ENCODE measurements at regions not wholly inside any gene's neighbourhood (a gene's known extent, or its start where the extent isn't known, plus 50 kb on each side); places are given as distances from the start of the nearest gene placed in this dataset.

DNA sequence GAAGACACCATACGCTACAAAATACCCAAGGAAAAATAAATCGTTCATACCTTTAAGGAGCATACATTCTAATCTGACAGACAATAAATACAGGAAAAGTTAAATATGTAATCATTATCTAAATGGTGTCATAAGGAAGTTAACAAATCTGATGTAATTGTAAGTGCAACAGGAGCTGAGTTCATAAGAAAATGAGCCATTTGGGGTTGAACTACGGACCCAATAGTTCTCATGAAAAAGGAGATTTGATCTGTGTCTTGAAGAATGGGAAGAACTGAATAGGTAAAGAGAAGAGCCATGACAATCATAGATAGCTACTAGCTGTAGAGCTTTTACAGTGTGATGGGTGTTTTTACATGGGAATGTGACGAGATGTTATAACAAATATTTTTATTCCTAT, 175.6 kb downstream of the ANKRD50 start:
- ChIA-PET CTCF (no interaction called here), POLR2A (no interaction called here)
- TF ChIP-seq, protein P1, sequence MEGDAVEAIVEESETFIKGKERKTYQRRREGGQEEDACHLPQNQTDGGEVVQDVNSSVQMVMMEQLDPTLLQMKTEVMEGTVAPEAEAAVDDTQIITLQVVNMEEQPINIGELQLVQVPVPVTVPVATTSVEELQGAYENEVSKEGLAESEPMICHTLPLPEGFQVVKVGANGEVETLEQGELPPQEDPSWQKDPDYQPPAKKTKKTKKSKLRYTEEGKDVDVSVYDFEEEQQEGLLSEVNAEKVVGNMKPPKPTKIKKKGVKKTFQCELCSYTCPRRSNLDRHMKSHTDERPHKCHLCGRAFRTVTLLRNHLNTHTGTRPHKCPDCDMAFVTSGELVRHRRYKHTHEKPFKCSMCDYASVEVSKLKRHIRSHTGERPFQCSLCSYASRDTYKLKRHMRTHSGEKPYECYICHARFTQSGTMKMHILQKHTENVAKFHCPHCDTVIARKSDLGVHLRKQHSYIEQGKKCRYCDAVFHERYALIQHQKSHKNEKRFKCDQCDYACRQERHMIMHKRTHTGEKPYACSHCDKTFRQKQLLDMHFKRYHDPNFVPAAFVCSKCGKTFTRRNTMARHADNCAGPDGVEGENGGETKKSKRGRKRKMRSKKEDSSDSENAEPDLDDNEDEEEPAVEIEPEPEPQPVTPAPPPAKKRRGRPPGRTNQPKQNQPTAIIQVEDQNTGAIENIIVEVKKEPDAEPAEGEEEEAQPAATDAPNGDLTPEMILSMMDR (IDR thresholded peaks at IDR 0.05; ENCODE audit: insufficient read depth, low read length, missing control alignments): no peak
- no peak overlapping the region for H3K4me3 ChIP-seq (ENCODE audit: low read depth, low read length)
- DNase-seq (ENCODE audit: low read depth, low spot score): no peak

DNA sequence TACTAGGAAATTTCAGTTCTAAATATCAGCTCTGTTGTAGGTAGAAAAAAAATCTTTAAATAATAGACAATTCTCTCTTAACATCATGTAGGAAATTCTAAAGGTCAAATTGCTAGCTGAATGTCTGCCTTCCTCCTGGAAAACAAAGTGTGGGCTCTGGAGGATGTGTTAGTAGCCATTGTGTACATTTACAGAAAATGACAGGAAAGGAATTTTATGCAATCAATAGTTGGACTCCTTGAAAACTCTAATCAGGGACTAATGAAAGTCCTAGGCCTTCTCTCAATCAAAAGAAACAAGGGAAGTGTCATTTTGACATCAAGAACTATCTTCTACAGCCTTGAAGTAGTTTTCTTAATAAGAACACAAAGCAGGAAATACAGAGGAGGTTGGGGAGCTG, 174.6 kb downstream of the ANKRD50 start:
- no peak overlapping the region for H3K4me3 ChIP-seq (ENCODE audit: low read depth, low read length)
- ChIA-PET POLR2A (no interaction called here), CTCF (interaction anchor here (1.2 kb wide), 1 partner anchor 11 kb away, joined by 3 read pairs; no protein-coding TSS in a partner anchor)
- TF ChIP-seq, protein P1 (IDR thresholded peaks at IDR 0.05; ENCODE audit: insufficient read depth, low read length, missing control alignments): no peak
- no peak for DNase-seq (ENCODE audit: low read depth, low spot score)

DNA sequence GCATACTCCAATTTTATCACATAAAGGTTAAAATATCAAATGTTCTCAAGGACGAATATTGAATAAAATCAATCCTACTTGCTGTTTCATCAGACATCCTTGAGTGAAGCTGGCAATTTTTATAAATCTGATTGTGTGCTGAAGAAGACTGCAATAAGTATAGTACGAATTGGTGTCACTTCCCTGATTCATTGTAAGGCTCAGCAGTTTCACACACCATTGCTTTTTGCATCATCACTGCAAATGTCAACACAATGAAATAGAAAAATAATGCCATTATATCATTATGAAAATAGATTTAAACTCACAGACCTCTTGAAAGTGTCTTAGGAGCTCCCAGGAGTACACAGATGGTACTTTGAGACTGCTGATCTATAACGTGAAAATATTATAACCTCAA, 172.5 kb downstream of the ANKRD50 start:
- TF ChIP-seq, protein P1 (IDR thresholded peaks at IDR 0.05; ENCODE audit: insufficient read depth, low read length, missing control alignments): no peak
- ChIA-PET POLR2A (no interaction called here), CTCF (no interaction called here)
- DNase-seq (ENCODE audit: low read depth, low spot score): no peak
- no peak overlapping the region for H3K4me3 ChIP-seq (ENCODE audit: low read depth, low read length)

DNA sequence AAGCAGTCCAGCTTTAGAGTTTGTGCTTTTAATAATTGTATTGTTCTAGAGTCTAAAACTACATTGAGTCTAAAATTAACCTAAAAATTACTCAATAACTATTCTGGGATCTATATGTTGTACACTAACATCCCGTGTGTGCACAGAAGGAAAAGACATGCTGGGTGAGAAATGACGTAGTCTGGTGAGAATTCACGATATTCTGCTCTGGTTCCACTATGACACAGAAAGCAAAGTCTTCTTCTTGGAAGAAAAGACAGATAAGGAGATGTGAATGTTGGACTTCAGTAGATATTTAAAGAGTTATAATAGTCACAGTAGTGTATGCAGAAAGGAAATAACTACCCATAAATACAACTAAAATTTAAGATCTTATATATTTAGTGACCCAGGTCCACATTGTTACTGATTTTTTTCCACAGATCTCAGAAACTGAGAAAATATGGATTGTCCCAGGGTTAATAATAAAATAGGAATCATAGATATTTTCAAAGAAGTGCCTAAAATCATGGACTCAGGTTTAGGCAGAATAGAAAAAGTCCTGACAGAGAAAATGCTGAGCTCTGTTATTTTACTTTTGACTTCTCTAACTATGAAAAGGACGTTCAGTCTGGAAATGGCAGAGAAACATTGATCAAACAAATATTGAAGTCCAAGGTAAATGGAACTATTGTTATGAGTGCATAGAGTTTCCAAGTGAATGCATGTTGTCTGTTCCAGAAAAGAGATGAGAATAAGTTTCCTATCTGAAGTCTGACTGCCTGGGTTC, 170.7 kb downstream of the ANKRD50 start:
- TF ChIP-seq, protein P1 (IDR thresholded peaks at IDR 0.05; ENCODE audit: insufficient read depth, low read length, missing control alignments): no peak
- no peak overlapping the region for H3K4me3 ChIP-seq (ENCODE audit: low read depth, low read length)
- ChIA-PET POLR2A (no interaction called here), CTCF (interaction anchor here (0.9 kb wide), 1 partner anchor 10 kb away, joined by 3 read pairs; no protein-coding TSS in a partner anchor)
- DNase-seq (ENCODE audit: low read depth, low spot score): no peak

DNA sequence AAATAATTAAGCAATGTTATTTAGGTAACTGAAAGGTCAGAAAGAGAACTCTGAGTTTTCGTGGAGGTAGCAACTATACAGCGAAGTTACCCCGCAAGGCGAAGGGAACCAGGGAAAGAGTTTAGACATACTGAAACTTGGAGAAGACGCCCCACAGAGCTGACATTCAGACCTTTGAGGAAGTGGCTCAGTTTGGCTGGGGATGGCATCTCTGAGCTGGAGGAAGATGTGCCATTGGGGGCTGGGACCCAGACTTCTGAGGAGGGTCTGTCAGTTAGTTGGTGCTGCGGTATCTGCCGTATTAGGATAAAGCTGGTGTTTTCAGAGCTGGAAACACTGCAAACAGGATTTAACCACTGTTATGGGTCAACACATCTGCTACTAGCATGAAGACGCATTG, 156.6 kb downstream of the ANKRD50 start:
- TF ChIP-seq, protein P1 (IDR thresholded peaks at IDR 0.05; ENCODE audit: insufficient read depth, low read length, missing control alignments): no peak
- POLR2A ChIA-PET: no interaction called here
- CTCF ChIA-PET: no interaction called here
- no peak overlapping the region for H3K4me3 ChIP-seq (ENCODE audit: low read depth, low read length)
- no peak for DNase-seq (ENCODE audit: low read depth, low spot score)

DNA sequence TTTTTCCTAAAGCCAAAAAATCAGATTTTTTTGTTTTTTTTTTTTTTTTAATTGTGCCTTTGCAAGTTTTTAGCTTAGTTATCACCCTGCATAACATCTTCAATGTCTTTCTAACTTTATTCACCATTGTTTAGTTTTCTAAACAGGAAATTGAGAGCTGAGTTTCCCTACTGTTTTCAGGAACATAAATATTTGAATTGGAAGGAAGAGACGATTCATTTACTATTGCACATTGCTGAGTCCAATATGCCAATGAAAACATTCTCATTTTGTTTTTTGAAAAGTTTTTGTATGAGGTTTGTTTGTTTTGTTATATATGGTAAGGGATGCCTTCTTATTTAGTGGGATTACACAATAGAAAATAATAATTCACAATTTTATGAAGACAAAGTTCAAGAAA, 148.4 kb downstream of the ANKRD50 start:
- no peak overlapping the region for H3K4me3 ChIP-seq (ENCODE audit: low read depth, low read length)
- CTCF ChIA-PET: no interaction called here
- POLR2A ChIA-PET: no interaction called here
- TF ChIP-seq, protein P1 (IDR thresholded peaks at IDR 0.05; ENCODE audit: insufficient read depth, low read length, missing control alignments): no peak
- no peak for DNase-seq (ENCODE audit: low read depth, low spot score)
